Heart left ventricle (tissue), 16 donors: ENCODE measurements at regions not wholly inside any gene's neighbourhood (a gene's known extent, or its start where the extent isn't known, plus 50 kb on each side); places are given as distances from the start of the nearest gene placed in this dataset.

ENCODE experiments used
- ATAC-seq, 4 donors: fragments of 200-7000 bp; cut with Tn5 transposase; one replicate each; pipeline ENCODE4 v1.9.1; 2020 to 2022; ENCODE audit warnings: moderate library complexity in 4 of 4, mild to moderate bottlenecking in 3 of 4, moderate number of reproducible peaks in 1 of 4
- DNase-seq, 5 donors: peaks; one replicate each; pipeline ENCODE4 v3.0.0-alpha.2; 2020
- H3K27ac ChIP-seq, 12 donors: fragments of 200-600 bp; sonication (generic) in 4 of 12; one replicate each; pipeline versions ENCODE4 v1.5.0 to v1.8.0; 2016 to 2022; ENCODE audit warnings: mild to moderate bottlenecking in 2 of 12
- H3K27me3 ChIP-seq, 9 donors: fragments of 200-600 bp; sonication (generic) in 2 of 9; one replicate each; pipeline versions ENCODE4 v1.5.1 to v1.8.0; 2016 to 2022; ENCODE audit warnings: mild to moderate bottlenecking in 3 of 9
- H3K36me3 ChIP-seq, 9 donors: fragments of 200-600 bp; sonication (generic) in 2 of 9; one replicate each; pipeline versions ENCODE4 v1.5.0 to v1.8.0; 2018 to 2022; ENCODE audit warnings: mild to moderate bottlenecking in 2 of 9
- H3K4me1 ChIP-seq, 12 donors: fragments of 200-600 bp; sonication (generic) in 4 of 12; one replicate each; pipeline versions ENCODE4 v1.5.0 to v1.8.0; 2016 to 2022; ENCODE audit warnings: mild to moderate bottlenecking in 3 of 12
- H3K4me3 ChIP-seq, 12 donors: fragments of 200-600 bp; sonication (generic) in 4 of 12; one replicate each; pipeline versions ENCODE4 v1.5.0 to v1.8.0; 2017 to 2022; ENCODE audit warnings: mild to moderate bottlenecking in 9 of 12, moderate library complexity in 4 of 12
- H3K9me3 ChIP-seq, 12 donors: fragments of 200-600 bp; sonication (generic) in 4 of 12; one replicate each; pipeline versions ENCODE4 v1.5.0 to v1.8.0; 2016 to 2022; ENCODE audit warnings: mild to moderate bottlenecking in 1 of 12
- POLR2A ChIP-seq, 2 donors: fragments of 450-650 bp; IDR thresholded peaks; one replicate each; pipeline ENCODE4 v1.6.1; 2017; ENCODE audit warnings: antibody characterized with exemption in 2 of 2, mild to moderate bottlenecking in 2 of 2, moderate library complexity in 2 of 2
- WGBS, 4 donors: extraction: QIAGEN DNeasy Blood & Tissue Kit in 2 of 4; methylation state at CpG; one replicate each; pipeline versions ENCODE4 v1.1.5 to v1.1.7; 2013 to 2018; 5-methylcytosine and 5-hydroxymethylcytosine counted together
- intact Hi-C, 10 donors: fragments of 100-400 bp; cut with DNase I; formaldehyde crosslinking; loops; one replicate each; pipeline versions ENCODE4 v1.11.1 to v1.14.2; 2022
- TF ChIP-seq, protein P1 (sequence below), 12 donors: fragments of 200-600 bp; sonication (generic) in 4 of 12; IDR thresholded peaks; one replicate each; pipeline versions ENCODE4 v1.5.0 to v1.8.0; 2018 to 2022; ENCODE audit warnings: antibody characterized with exemption in 12 of 12, mild to moderate bottlenecking in 5 of 12
- donor health status: ischemic (EF 13 %, LVEDD 7.1; RV severe dilation, severe dysfunction).
- donor health status: healthy with polysubstance abuse.
- donor health status: DM: no; HTN: yes; CAD: no.
- donor health status: DM: no; HTN: no; CAD: no.
- donor health status: ischemic (EF 25% LVEDD 6.9; RV normal size, moderate dysfunction).
- donor health status: ischemic (EF 25% LVEDD 5.7; RV mildly dilated, moderate dysfunction).
- donor health status: healthy.
- donor health status: DM: yes; HTN: yes; CAD: no.
- donor health status: ischemic (EF 35%, LVEDD 5.7; RV mildly dilated, moderate dysfunction).
- donor health status: nonischemic (EF 11% LVEDD 7.7; RV severe dilation, severe dysfunction).
- donor health status: DM: yes; HTN: yes; CAD: no.
- donor health status: PGD.
- donor health status: ischemic (EF 29% LVEDD 5.4; RV normal size, mild dysfunction).
- donor health status: nonischemic (EF 23%, LVEDD 6.1; RV moderate dilation, normal function).

DNA sequence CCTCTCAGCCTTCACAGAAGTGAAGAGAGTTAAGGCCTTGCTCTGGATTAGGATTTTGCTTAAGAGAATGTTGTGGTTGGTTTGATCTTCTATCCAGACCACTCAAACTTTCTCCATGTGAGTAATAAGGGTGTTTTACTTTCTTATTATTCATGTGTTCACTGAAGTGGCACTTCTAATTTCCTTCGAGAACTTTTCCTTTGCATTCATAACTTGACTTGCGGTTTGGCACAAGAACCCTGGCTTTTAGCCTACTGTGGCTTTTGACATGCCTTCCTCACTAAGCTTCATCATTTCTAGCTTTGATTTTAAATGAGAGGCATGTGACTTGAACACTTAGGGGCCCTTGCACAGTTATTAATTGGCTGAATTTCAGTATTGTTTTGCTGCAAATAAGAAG lies 166.1 kb upstream of the OPRM1 start:
- no peaks in the 10 kb centered on the region for H3K36me3 ChIP-seq
- intact Hi-C loops = no loop called here
- TF ChIP-seq, protein P1, sequence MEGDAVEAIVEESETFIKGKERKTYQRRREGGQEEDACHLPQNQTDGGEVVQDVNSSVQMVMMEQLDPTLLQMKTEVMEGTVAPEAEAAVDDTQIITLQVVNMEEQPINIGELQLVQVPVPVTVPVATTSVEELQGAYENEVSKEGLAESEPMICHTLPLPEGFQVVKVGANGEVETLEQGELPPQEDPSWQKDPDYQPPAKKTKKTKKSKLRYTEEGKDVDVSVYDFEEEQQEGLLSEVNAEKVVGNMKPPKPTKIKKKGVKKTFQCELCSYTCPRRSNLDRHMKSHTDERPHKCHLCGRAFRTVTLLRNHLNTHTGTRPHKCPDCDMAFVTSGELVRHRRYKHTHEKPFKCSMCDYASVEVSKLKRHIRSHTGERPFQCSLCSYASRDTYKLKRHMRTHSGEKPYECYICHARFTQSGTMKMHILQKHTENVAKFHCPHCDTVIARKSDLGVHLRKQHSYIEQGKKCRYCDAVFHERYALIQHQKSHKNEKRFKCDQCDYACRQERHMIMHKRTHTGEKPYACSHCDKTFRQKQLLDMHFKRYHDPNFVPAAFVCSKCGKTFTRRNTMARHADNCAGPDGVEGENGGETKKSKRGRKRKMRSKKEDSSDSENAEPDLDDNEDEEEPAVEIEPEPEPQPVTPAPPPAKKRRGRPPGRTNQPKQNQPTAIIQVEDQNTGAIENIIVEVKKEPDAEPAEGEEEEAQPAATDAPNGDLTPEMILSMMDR (IDR thresholded peaks at IDR 0.05) = no peak
- TF ChIP-seq POLR2A (IDR thresholded peaks at IDR 0.05) = no peak
- H3K9me3 ChIP-seq = peaks cover 0 to 16% (median 0%) of the 10 kb centered on the region in 12 donors
- no peak overlapping the region for H3K4me3 ChIP-seq
- H3K27me3 ChIP-seq = no peaks in the 10 kb centered on the region
- DNase-seq = no peak
- no peak overlapping the region for H3K27ac ChIP-seq
- 86 to 94% (median 91%) methylated on average over 2 of the region's 2 CpGs for WGBS, 4 donors
- ATAC-seq = no peak
- no peaks in the 10 kb centered on the region for H3K4me1 ChIP-seq

DNA sequence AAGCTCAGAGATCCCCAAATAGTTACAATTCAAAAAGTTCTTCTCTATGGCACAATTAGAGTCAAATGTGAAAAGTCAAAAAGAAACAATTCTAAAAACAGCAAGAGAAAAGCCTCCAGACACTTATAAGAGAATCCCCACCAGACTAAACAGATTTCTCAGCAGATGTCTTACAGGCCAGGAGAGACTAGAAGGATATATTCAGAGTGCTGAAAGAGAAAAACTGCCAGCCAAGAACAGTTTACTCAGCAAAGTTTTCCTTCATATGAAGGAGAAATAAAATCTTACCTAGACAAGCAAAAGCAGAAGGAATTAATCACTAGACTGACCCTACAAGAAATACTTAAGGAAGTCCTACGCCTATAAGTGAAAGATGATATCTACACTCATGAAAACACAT lies 176.1 kb upstream of the OPRM1 start:
- ATAC-seq = no peak
- H3K9me3 ChIP-seq = peaks cover 0 to 5% (median 0%) of the 10 kb centered on the region in 12 donors
- 76 to 86% (median 85%) methylated on average over 1 of the region's 1 CpG for WGBS, 4 donors
- intact Hi-C loops = no loop called here
- no peak overlapping the region for H3K27ac ChIP-seq
- DNase-seq = no peak
- peaks cover 0 to 3% (median 0%) of the 10 kb centered on the region in 9 donors for H3K27me3 ChIP-seq
- H3K4me1 ChIP-seq = no peaks in the 10 kb centered on the region
- H3K4me3 ChIP-seq = no peak overlapping the region
- TF ChIP-seq, protein P1 (IDR thresholded peaks at IDR 0.05) = no peak
- no peak for TF ChIP-seq POLR2A (IDR thresholded peaks at IDR 0.05)
- H3K36me3 ChIP-seq = no peaks in the 10 kb centered on the region

DNA sequence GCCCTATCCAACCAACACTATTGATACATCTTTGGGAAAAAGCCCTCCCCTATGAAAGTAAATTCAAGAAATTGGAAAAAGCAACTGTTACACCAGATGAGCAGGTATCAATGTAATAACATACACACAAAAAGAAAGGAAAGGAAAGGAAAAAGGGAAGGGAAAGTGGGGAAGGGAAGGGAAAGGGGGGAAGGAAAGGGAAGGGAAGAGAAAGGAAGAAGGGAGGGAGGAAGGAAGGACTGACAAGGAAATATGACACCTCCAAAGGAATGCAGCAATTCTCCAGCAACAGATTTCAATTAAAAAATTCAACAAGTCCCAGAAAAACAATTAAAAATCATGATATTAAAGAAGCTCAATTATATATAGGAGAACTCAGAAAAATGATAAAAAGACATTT lies 176.9 kb upstream of the OPRM1 start:
- intact Hi-C loops = no loop called here
- no peaks in the 10 kb centered on the region for H3K4me1 ChIP-seq
- ATAC-seq (no peak), DNase-seq (no peak)
- TF ChIP-seq POLR2A (IDR thresholded peaks at IDR 0.05) = no peak
- TF ChIP-seq, protein P1 (IDR thresholded peaks at IDR 0.05) = no peak
- H3K4me3 ChIP-seq = no peak overlapping the region
- peaks cover 0 to 3% (median 0%) of the 10 kb centered on the region in 9 donors for H3K27me3 ChIP-seq
- no peaks in the 10 kb centered on the region for H3K36me3 ChIP-seq
- H3K27ac ChIP-seq = no peak overlapping the region
- H3K9me3 ChIP-seq = peaks cover 0 to 7% (median 0%) of the 10 kb centered on the region in 12 donors

DNA sequence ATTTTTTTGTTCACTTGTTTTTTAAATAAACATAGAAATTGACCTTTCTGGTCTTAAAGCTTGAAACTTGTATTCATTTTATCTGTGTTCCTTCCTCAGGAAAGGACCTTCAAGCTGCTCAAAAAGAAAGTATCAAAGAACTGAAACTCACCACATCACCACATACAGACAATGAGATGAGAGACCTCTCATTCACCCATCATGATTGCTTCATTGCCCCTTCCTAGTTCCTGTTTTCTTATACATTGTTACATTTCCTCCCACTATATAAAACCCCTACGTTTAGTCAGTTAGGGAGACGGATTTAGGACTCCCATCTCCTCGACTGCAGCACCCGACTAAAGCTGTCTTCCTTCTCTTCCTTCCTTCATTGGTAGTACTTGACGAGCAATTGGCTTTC lies 180.5 kb upstream of the OPRM1 start:
- intact Hi-C loops = no loop called here
- Histone ChIP-seq H3K27ac (no peak overlapping the region), H3K4me3 (no peak overlapping the region), H3K4me1 (no peaks in the 10 kb centered on the region), H3K36me3 (no peaks in the 10 kb centered on the region), H3K27me3 (peaks cover 0 to 3% (median 0%) of the 10 kb centered on the region in 9 donors), H3K9me3 (peaks cover 0 to 9% (median 0%) of the 10 kb centered on the region in 12 donors)
- DNase-seq (no peak), ATAC-seq (no peak)
- WGBS, 4 donors = 44 to 58% (median 52%) methylated on average over 5 of the region's 5 CpGs
- TF ChIP-seq, protein P1 (IDR thresholded peaks at IDR 0.05) = no peak
